Neural cell (in vitro differentiated cells): ENCODE measurements at regions not wholly inside any gene's neighbourhood (a gene's known extent, or its start where the extent isn't known, plus 50 kb on each side); places are given as distances from the start of the nearest gene placed in this dataset.

Experiments
- CTCF ChIP-seq: fragments of 450-650 bp; IDR thresholded peaks from 2 replicates; pipeline ENCODE4 v1.5.1; 2014; ENCODE audit warnings: antibody characterized with exemption, mild to moderate bottlenecking, moderate library complexity; ENCODE audit not compliant: poor library complexity, severe bottlenecking
- POLR2AphosphoS5 ChIP-seq: IDR thresholded peaks from 2 replicates; pipeline ENCODE4 v1.6.1; 2012
- TAF1 ChIP-seq: IDR thresholded peaks from 2 replicates; pipeline ENCODE4 v1.6.1; 2012; ENCODE audit warnings: low read depth

- TF ChIP-seq TAF1 (no peak), CTCF (no peak), POLR2AphosphoS5 (no peak)
Measured at GRCh38 chr13:105403086-105403485, 1132.4 kb downstream of the EFNB2 start.
